Osteoblast (primary cell): ENCODE measurements at regions not wholly inside any gene's neighbourhood (a gene's known extent, or its start where the extent isn't known, plus 50 kb on each side); places are given as distances from the start of the nearest gene placed in this dataset.
"Not testable (repeated sequence)": the region's sequence is repeated elsewhere in the genome, so short reads cannot be mapped to it uniquely, and the experiment has no call there.

Experiments
- DNase-seq: peaks from one replicate; pipeline ENCODE4 v3.0.0; 2011; ENCODE audit warnings: low spot score, mixed read lengths; ENCODE audit not compliant: insufficient read length; ENCODE audit errors: missing footprints
- H2AFZ ChIP-seq: 2 replicates; pipeline ENCODE4 v1.6.0; 2011; ENCODE audit warnings: mild to moderate bottlenecking, low read length
- H3K27ac ChIP-seq: 2 replicates; pipeline ENCODE4 v1.5.1; 2011; ENCODE audit warnings: mild to moderate bottlenecking, low read depth, low read length, moderate library complexity
- H3K27me3 ChIP-seq: 2 replicates; pipeline ENCODE4 v1.6.0; 2012; ENCODE audit warnings: mild to moderate bottlenecking, control low read depth, inconsistent platforms, low read length, moderate library complexity; ENCODE audit not compliant: insufficient read depth
- H3K36me3 ChIP-seq: 2 replicates; pipeline ENCODE4 v1.5.1; 2011; ENCODE audit warnings: mild to moderate bottlenecking, low read length, control low read depth, moderate library complexity; ENCODE audit not compliant: insufficient read depth
- H3K4me1 ChIP-seq: 2 replicates; pipeline ENCODE4 v1.5.1; 2011; ENCODE audit warnings: mild to moderate bottlenecking, low read length, control low read depth, moderate library complexity; ENCODE audit not compliant: insufficient read depth
- H3K4me2 ChIP-seq: 2 replicates; pipeline ENCODE4 v1.6.0; 2011; ENCODE audit warnings: mild to moderate bottlenecking, low read length; ENCODE audit not compliant: insufficient read depth
- H3K4me3 ChIP-seq: fragments of 200-600 bp; sonication (generic); 3 replicates; pipeline ENCODE4 v1.5.1; 2012; ENCODE audit warnings: mild to moderate bottlenecking, low read length, inconsistent platforms; ENCODE audit not compliant: insufficient read depth
- H3K79me2 ChIP-seq: 2 replicates; pipeline ENCODE4 v1.6.0; 2012; ENCODE audit warnings: mild to moderate bottlenecking, low read length, control low read depth, inconsistent platforms; ENCODE audit not compliant: insufficient read depth
- H3K9me3 ChIP-seq: 2 replicates; pipeline ENCODE4 v1.5.1; 2011; ENCODE audit warnings: low read depth, low read length, control low read depth
- H4K20me1 ChIP-seq: 2 replicates; pipeline ENCODE4 v1.6.0; 2012; ENCODE audit warnings: mild to moderate bottlenecking, low read length, control low read depth; ENCODE audit not compliant: insufficient read depth
- CTCF ChIP-seq: IDR thresholded peaks from 2 replicates; pipeline ENCODE4 v1.5.1; 2011; ENCODE audit warnings: mild to moderate bottlenecking, low read depth, low read length, moderate library complexity; ENCODE audit errors: extremely low read depth

DNA sequence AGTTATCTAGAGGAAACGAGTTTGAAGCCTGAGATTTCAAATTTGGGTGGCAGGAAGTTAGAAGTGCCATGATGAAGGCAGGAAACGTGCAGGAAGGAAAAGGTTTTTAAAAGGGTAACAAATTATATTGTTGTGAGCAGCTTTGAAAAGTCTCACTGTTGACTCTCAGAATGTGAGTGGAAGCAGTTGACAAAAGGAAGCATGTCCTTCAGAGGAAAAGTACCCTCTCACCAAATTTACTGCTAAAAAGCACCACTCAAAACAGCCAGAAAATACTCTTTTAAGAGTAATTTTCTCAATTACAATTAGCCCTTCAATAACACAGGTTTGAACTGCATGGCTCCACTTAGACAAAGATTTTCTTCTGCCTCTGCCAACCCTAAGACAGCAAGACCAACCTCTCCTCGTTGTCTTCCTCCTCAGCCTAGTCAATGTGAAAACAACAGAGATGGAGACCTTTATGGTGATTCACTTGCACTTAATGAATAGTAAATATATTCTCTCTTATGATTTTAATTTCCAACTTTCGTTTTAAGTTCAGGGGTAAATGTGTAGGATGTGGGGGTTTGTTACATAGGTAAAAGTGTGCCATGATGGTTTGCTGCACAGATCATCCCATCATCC lies 117.1 kb upstream of the LIPC start:
- Histone ChIP-seq H2AFZ (no peak overlapping the region), H4K20me1 (no peaks in the 10 kb centered on the region), H3K36me3 (no peaks in the 10 kb centered on the region), H3K9me3 (no peaks in the 10 kb centered on the region), H3K4me2 (no peak overlapping the region), H3K4me3 (no peak overlapping the region), H3K4me1 (no peaks in the 10 kb centered on the region), H3K27ac (no peak overlapping the region), H3K79me2 (no peaks in the 10 kb centered on the region), H3K27me3 (no peaks in the 10 kb centered on the region)
- no peak for DNase-seq
- no peak for TF ChIP-seq CTCF

- no peak for TF ChIP-seq CTCF
- no peaks in the 10 kb centered on the region for H3K79me2 ChIP-seq
- no peak overlapping the region for H3K4me2 ChIP-seq
- no peak overlapping the region for H3K27ac ChIP-seq
- no peaks in the 10 kb centered on the region for H3K27me3 ChIP-seq
- H3K36me3 ChIP-seq: no peaks in the 10 kb centered on the region
- no peaks in the 10 kb centered on the region for H3K4me1 ChIP-seq
- no peaks in the 10 kb centered on the region for H4K20me1 ChIP-seq
- no peak overlapping the region for H2AFZ ChIP-seq
- no peaks in the 10 kb centered on the region for H3K9me3 ChIP-seq
- H3K4me3 ChIP-seq: no peak overlapping the region
- no peak for DNase-seq
Measured at GRCh38 chr15:58318517-58318916, 113.3 kb upstream of the LIPC start.

GRCh38 chr15:58321034-58321433 lies 110.8 kb upstream of the LIPC start:
- no peak overlapping the region for H3K4me2 ChIP-seq
- no peak overlapping the region for H3K27ac ChIP-seq
- no peaks in the 10 kb centered on the region for H3K36me3 ChIP-seq
- TF ChIP-seq CTCF: no peak
- no peaks in the 10 kb centered on the region for H4K20me1 ChIP-seq
- H2AFZ ChIP-seq: no peak overlapping the region
- H3K9me3 ChIP-seq: no peaks in the 10 kb centered on the region
- no peaks in the 10 kb centered on the region for H3K79me2 ChIP-seq
- no peak overlapping the region for H3K4me3 ChIP-seq
- no peaks in the 10 kb centered on the region for H3K4me1 ChIP-seq
- peaks cover 6% of the 10 kb centered on the region for H3K27me3 ChIP-seq
- DNase-seq: no peak

- Histone ChIP-seq H3K4me3 (no peak overlapping the region), H4K20me1 (no peaks in the 10 kb centered on the region), H3K27ac (no peak overlapping the region), H3K4me2 (no peak overlapping the region), H3K36me3 (no peaks in the 10 kb centered on the region), H2AFZ (no peak overlapping the region), H3K4me1 (no peaks in the 10 kb centered on the region), H3K79me2 (no peaks in the 10 kb centered on the region), H3K9me3 (no peaks in the 10 kb centered on the region), H3K27me3 (peaks cover 6% of the 10 kb centered on the region)
- TF ChIP-seq CTCF: no peak
- DNase-seq: no peak
Measured at GRCh38 chr15:58322253-58322652, 109.5 kb upstream of the LIPC start.

- H3K4me2 ChIP-seq: not testable (repeated sequence)
Measured at GRCh38 chr15:58323321-58323720, 108.5 kb upstream of the LIPC start.

More at GRCh38 chr15:58323321-58323720, 108.5 kb upstream of the LIPC start:
- H3K9me3 ChIP-seq, DNase-seq, H2AFZ ChIP-seq, H3K36me3 ChIP-seq, H3K27me3 ChIP-seq, H3K4me3 ChIP-seq, H3K4me1 ChIP-seq, H3K79me2 ChIP-seq, H4K20me1 ChIP-seq, H3K27ac ChIP-seq: not testable (repeated sequence)
